ENCODE measurements at regions not wholly inside any gene's neighbourhood (a gene's known extent, or its start where the extent isn't known, plus 50 kb on each side); places are given as distances from the start of the nearest gene placed in this dataset.

DNA sequence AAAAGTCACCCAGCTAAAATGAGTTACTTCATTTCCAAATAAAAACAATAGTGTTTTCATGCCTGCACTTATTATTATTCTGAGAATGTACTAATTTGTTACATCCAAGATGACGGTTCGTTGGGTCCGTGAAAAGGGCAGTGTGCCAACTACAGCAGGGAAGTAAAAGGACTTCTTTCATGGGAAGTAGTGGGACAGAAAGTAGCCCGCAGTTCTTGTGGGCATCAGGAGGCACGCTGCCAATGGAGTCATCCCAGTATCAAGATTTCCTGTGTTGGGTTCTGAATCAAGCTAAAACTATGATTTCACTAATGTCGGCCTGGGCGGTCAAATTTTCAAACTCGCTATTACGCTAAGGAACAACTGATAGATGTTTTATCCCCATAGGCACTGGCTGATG lies 254.5 kb upstream of the SOX2 start:
- TF ChIP-seq, protein P1, sequence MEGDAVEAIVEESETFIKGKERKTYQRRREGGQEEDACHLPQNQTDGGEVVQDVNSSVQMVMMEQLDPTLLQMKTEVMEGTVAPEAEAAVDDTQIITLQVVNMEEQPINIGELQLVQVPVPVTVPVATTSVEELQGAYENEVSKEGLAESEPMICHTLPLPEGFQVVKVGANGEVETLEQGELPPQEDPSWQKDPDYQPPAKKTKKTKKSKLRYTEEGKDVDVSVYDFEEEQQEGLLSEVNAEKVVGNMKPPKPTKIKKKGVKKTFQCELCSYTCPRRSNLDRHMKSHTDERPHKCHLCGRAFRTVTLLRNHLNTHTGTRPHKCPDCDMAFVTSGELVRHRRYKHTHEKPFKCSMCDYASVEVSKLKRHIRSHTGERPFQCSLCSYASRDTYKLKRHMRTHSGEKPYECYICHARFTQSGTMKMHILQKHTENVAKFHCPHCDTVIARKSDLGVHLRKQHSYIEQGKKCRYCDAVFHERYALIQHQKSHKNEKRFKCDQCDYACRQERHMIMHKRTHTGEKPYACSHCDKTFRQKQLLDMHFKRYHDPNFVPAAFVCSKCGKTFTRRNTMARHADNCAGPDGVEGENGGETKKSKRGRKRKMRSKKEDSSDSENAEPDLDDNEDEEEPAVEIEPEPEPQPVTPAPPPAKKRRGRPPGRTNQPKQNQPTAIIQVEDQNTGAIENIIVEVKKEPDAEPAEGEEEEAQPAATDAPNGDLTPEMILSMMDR (conservative IDR thresholded peaks at IDR 0.05; ENCODE audit: low read depth, low read length): no peak
- TF ChIP-seq EZH2 (IDR thresholded peaks at IDR 0.05; ENCODE audit: borderline replicate concordance, low read depth, low read length, poor library complexity, severe bottlenecking): no peak

Measured in A673 (cell line).